Lower leg skin (tissue), 3 donors: ENCODE measurements at regions not wholly inside any gene's neighbourhood (a gene's known extent, or its start where the extent isn't known, plus 50 kb on each side); places are given as distances from the start of the nearest gene placed in this dataset.

Experiments
- POLR2A ChIP-seq, 2 donors: fragments of 450-650 bp; IDR thresholded peaks; one replicate each; pipeline ENCODE4 v1.6.1; 2016 to 2017; ENCODE audit warnings: antibody characterized with exemption in 2 of 2, mild to moderate bottlenecking in 1 of 2, moderate library complexity in 1 of 2
- TF ChIP-seq, protein P1 (sequence below), 3 donors: fragments of 450-650 bp; IDR thresholded peaks; one replicate each; pipeline ENCODE4 v1.5.1; 2016; ENCODE audit warnings: antibody characterized with exemption in 3 of 3, mild to moderate bottlenecking in 3 of 3, moderate library complexity in 2 of 3

- TF ChIP-seq, protein P1, sequence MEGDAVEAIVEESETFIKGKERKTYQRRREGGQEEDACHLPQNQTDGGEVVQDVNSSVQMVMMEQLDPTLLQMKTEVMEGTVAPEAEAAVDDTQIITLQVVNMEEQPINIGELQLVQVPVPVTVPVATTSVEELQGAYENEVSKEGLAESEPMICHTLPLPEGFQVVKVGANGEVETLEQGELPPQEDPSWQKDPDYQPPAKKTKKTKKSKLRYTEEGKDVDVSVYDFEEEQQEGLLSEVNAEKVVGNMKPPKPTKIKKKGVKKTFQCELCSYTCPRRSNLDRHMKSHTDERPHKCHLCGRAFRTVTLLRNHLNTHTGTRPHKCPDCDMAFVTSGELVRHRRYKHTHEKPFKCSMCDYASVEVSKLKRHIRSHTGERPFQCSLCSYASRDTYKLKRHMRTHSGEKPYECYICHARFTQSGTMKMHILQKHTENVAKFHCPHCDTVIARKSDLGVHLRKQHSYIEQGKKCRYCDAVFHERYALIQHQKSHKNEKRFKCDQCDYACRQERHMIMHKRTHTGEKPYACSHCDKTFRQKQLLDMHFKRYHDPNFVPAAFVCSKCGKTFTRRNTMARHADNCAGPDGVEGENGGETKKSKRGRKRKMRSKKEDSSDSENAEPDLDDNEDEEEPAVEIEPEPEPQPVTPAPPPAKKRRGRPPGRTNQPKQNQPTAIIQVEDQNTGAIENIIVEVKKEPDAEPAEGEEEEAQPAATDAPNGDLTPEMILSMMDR (IDR thresholded peaks at IDR 0.05) = no peak
- TF ChIP-seq POLR2A (IDR thresholded peaks at IDR 0.05) = no peak
These were observed 218.4 kb downstream of the GLRX3 start for GRCh38 chr10:130354573-130354954.
